ENCODE measurements at regions not wholly inside any gene's neighbourhood (a gene's known extent, or its start where the extent isn't known, plus 50 kb on each side); places are given as distances from the start of the nearest gene placed in this dataset.
"Not testable (repeated sequence)": the region's sequence is repeated elsewhere in the genome, so short reads cannot be mapped to it uniquely, and the experiment has no call there.

- DNase-seq, result no peak
These were observed 659.9 kb downstream of the UQCRFS1 start for GRCh38 chr19:28553005-28553404.

DNA sequence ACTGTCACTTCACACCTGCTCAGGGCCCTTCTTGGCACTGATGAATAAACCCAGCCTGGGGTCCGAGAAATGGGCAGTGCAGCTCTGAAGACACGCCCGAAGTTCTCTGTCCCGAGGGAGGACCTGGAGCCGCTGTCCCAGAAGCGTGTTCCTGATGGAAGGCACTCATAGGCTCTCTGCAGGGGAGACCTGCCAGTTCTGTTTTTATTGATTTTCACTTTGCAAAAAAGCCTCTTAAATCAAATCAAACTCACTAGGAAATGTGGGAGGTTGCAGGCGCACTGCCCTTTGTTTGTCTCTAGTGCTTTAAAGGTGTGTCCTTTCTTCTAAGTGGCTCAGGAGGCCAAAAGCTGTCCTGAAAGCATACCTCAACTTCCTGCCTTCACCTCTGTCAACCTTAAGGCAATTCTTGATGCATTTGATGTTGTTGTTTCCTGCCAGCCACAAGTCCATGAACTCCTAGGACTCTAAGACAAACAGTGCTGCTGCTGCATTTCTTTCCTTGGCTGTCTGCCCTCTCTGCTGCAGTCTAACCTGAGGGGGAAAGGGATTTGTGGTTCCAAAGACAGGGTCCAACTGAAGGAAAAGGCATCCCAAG, 663.2 kb downstream of the UQCRFS1 start:
- DNase-seq, result no peak

DNA sequence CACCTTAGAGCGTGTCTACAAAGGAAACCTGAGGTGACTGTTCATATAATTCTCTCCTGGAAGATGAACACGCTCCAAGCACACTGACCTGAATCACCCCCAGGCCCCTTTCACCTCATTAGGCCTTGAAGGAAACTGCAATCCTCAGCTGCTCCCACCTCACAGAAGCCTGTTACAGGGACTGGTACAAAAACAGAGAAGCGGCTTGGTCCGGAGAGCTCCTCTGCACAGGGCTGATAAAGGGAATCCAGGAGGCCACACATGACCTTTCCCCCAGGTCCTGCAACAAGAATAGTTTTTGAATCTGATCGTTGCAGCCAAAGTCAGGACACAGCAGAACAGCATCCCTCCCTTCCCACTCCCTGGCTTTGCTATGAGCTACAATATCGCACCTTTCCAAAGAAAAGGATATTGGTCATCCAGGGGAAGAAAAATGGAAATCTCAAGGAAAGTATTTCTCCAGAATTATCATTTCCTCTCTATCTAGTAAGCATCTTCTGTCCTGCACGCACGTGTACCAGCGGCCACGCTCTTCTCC, 666.7 kb downstream of the UQCRFS1 start:
- DNase-seq, result no peak

- not testable (repeated sequence) for DNase-seq
These were observed 667.6 kb downstream of the UQCRFS1 start for GRCh38 chr19:28545397-28545796.

- no peak for DNase-seq
These were observed 668.3 kb downstream of the UQCRFS1 start for GRCh38 chr19:28544451-28545261.

GRCh38 chr19:28543244-28543776, 669.6 kb downstream of the UQCRFS1 start:
- no peak for DNase-seq

DNA sequence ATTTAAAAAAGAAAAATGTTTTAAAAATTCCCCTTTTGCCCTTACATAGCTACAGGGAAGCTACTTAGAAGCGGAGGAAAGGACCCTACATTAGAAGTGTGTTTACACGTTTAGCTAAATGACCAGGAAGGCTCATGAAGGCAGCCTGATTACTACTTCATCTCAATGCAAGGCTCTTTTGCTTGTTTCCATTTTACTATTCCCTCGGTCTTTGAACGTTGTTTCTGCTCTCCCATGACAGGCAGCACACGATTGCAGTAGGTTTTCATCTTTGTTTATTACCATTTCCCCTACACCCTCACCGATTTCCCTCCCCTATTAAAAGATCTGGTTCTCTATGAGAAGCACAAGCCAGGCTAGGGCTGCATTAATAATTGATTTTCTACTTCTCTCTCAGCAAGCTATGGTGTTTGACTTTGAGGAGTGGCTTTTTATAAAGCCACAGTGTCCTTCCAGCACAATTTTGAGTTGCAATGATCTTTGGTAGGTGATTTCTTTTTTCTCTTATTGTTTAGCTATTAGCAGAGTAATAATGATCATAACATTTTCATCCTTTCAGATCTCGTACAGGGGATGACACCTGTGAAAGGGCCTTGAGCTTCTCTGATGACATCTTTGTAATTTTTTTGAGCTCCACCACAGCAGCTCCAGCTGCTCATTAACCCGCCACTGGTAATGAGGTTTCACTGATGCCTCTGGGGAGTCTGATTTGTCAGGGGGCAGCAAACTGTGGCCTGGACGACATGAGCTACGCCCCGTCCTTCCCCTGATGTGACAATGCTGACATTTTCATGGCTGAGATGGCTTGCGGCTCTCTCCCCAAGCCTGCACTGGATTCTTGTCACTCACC, 670.3 kb downstream of the UQCRFS1 start:
- DNase-seq, result no peak

- no peak for DNase-seq
These were observed 671.2 kb downstream of the UQCRFS1 start for GRCh38 chr19:28541602-28542393.

DNA sequence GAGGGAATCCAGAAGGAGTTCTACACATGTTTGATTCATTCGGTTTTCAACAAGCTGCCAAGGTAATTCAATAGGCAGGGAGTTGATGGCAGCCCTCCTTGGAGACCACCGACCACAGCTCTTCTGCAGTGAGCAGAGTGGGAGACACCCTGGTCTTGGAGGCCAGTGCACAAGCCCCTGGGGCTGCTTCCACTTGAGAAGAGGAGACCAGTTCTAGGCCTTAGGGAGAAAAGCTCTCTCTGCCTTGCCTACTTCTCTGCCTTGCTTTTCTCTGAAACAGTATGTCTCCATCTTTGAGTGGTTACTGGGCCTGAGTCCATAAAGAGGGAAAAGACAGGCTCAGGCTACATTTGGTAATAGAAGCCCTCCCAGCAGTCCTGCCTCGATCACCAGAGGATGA, 671.9 kb downstream of the UQCRFS1 start:
- no peak for DNase-seq

GRCh38 chr19:28540385-28540784, 672.6 kb downstream of the UQCRFS1 start:
- DNase-seq, result not testable (repeated sequence)

DNA sequence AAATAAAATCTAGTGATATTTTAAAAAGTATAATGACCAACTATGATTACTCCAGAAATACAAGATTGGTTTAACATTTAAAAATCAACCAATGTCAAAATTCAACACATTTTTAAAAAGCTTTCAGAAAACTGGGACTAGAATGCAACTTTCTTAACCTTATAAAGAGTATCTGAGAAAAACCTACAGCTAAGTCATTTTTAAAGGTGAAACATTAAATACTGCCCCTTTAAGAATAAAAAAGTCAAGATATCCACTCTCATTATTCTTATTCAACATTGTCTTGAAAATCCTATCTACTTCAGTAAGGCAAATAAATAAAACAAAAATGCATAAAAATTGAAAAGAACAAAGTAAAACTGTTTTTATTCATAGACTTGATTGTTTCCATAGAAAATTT, 673.2 kb downstream of the UQCRFS1 start:
- DNase-seq, result no peak

DNA sequence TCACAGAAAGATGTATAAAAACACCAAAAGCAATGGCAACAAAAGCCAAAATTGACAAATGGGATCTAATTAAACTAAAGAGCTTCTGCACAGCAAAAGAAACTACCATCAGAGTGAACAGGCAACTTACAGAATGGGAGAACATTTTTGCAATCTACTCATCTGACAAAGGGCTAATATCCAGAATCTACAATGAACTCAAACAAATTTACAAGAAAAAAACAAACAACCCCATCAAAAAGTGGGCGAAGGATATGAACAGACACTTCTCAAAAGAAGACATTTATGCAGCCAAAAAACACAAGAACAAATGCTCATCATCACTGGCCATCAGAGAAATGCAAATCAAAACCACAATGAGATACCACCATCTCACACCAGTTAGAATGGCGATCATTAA, 674.4 kb downstream of the UQCRFS1 start:
- DNase-seq, result not testable (repeated sequence)

- no peak for DNase-seq
These were observed 675.1 kb downstream of the UQCRFS1 start for GRCh38 chr19:28537896-28538295.

DNA sequence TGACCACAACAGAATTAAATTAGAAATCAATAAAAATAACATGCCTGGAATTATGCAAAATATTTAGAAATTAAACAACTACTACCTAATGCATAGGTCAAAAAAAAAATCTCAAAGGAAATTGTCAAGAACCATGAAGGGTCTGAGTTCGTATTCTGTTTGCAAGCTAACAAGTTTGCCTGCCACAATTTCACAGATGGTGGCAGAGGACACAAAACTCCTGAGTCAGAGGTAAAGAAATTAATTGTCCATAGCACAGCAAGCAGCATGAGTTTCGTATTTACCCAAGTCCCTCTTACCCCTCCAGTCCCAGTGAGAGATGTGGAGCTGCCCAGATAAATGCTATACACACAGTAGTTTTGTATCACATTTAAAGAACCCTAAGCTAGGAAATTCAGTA, 675.9 kb downstream of the UQCRFS1 start:
- DNase-seq, result no peak

- DNase-seq, result no peak
These were observed 677.6 kb downstream of the UQCRFS1 start for GRCh38 chr19:28535352-28535775.

GRCh38 chr19:28534766-28535351, 678.1 kb downstream of the UQCRFS1 start:
- no peak for DNase-seq

DNA sequence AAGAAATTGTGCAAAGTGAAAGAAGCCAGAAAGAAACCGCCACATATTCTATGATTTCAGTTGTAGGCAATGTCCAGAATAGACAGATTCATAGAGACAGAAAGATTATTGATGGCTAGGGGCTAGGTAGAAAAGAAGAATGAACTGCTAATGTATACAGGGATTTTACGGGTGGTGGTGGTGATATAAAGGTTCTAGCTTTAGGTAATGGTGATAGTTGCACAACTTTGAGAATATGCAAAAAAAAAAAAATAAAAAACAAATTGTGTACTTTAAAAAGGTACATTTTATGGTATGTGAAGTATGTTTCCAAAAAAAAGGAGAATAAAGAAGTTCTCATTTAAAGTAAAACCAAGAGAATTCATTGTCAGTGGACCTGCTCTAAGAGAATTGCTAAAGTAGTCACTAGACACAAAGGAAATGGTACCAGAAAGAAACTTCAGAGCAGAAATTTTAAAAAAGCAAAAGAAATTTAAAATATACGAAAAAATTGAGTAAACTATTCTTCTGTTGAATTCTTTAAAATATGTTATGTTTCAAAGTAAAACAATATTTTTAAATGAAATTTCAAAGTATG, 680.1 kb downstream of the UQCRFS1 start:
- DNase-seq, result no peak

DNA sequence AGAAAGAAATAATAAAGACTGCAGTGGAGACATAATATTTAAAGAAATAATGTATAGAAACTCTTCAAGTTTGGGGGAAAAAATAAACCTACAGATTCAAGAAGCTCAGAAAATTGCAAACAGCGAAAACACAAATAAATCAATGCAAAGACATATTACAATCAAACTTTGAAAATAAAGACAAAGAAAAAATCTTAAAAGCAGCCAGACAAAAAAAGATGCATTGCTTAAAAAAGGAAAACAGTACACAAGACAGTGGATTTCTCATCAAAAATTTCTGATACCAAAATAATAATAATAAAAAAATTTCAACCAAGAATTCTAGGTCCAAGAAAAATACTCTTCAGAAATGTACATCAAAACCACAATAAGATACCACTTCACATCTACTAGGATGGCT, 681.0 kb downstream of the UQCRFS1 start:
- no peak for DNase-seq

- no peak for DNase-seq
These were observed 682.4 kb downstream of the UQCRFS1 start for GRCh38 chr19:28530406-28531035.

DNA sequence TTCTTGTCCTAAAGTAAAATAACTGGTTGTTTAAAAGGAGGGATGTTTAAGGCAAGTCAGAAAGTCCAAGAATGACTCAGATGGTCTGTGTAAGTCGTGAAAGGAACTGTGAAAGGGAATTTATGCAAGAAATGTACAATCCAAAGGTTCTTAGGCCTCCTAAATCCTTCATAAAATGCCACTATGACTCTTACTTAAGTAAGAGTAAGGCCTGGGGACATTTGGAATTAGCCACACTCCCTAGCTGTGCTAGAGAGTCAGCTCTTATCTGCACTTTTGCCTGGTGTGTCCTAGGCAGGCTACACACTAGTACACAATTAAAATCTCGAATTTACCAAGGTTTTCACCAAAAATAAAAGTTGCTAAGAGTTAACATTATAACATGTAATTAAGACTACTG, 686.9 kb downstream of the UQCRFS1 start:
- no peak for DNase-seq

GRCh38 chr19:28523619-28524018, 689.3 kb downstream of the UQCRFS1 start:
- no peak for DNase-seq

Data from NCI-H2081 treated with DMSO at 0.1 percent for 48 hours (cell line).